G401 (cell line): ENCODE measurements at regions not wholly inside any gene's neighbourhood (a gene's known extent, or its start where the extent isn't known, plus 50 kb on each side); places are given as distances from the start of the nearest gene placed in this dataset.

Experiments used
- DNase-seq: peaks from one replicate; pipeline ENCODE4 v3.0.0-alpha.2; 2015; ENCODE audit warnings: low spot score
- in situ Hi-C: cut with HindIII; loops from 2 replicates; pipeline ENCODE4 v1.10.0; 2016; ENCODE audit warnings: low sequenced_read_pairs, mixed read lengths

DNA sequence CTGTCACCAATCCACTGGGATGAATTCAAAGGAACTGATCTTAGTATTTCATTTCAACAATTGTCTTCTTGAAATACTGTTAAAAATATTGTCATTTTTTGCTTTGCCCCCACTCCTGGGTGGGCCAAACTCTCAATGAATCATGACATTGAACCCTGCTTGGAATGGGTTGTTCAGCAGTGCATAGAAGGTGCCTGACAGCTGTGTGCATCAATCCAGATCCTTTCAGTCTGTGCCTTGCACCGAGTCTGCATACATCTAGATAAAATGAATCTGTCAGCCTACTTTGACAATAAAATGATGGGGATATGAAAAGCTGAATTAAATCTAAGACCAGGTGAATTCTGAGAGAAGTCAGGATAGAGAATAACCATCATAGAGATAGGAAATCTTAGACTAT, 706.6 kb downstream of the CBLN2 start:
- DNase-seq, result no peak
- in situ Hi-C loops, result no loop called here

DNA sequence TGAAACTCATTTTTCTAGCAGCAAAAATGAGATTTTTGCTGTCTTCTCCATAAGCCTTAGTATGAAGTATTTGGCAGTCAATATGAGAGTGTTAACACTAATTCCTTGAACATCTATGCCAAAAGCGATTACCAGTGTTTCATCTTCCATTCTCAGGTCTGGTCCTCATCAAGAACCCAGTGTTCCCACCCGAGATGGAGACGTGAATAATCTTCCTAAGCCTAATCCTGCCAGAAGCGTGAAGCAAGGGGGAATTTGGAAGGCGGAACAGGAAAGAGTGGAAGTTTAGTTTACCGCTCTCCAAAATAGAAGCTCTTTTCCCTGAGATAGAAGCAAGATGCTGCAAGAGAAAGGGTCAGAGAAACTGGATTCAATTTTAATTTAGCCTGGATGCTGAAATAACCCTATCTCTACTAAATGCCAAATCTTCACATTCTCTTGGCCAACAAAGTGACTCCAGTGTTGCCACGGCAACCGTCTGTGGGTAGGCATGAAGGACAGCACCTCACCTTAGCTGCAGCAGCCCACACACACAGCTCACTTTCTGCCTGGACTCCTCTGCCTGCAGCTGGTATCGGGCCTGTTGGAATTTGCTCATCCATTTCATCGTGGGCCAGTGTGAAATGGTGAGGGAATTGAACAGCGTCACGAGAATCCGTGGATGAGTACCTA, 711.1 kb downstream of the CBLN2 start:
- in situ Hi-C loops, result no loop called here
- no peak for DNase-seq

DNA sequence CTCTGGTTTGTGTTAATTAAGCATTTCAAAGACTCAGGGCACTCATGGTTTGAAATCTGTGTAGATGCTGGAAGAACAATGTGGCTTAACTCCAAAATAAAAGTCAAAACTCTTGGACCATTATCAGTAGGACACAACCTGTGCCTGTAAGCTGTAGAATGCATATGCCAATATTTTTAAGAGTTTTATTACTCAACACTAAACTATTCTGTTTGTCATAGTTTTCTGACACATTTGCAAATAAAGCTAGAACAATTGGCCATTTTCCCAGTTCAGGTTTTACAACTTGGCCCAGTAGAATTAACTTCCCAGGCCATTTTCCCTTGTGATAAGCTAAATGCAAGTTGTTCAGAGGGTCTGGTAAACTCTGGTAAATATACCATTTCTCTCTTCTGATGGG, 713.1 kb downstream of the CBLN2 start:
- in situ Hi-C loops, result no loop called here

DNA sequence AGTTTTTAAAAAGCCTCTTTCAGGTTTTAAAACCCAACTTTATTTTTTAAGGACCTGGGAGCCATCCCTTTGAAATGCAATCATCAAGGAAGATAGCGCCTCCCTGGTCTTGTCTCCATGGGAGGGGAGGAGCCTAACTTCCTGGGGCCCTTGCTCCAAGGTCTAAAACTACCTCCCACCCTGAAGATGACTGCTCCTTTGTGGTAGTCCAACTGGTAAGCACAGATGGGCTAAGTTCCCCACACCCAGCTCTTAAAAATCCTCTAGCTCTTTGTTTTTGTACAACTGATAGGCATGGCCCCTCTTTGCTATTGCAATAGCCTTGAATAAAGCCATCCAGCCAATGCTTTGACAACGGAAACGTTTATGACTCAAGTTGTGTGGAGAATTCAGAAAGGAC, 716.8 kb downstream of the CBLN2 start:
- in situ Hi-C loops, result no loop called here
- no peak for DNase-seq

More for the DNA sequence above, 713.1 kb downstream of the CBLN2 start:
- DNase-seq, result no peak

DNA sequence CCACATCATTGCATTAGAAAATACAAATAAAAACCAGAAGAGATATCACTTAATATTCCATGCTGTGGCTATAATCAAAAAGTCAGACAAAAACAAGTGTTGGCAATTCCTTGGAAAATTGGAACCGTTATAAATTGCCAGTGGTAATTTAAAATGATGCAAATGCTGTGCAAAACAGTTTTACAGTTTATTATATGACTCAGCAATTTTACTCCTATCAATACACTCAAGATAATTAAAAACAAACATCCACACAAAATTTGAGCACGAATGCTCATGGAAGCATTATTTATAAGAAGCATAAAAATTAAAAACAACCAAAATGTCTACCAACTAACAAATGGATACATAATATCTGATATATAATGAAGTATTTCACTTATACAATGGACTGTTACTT, 728.8 kb downstream of the CBLN2 start:
- in situ Hi-C loops, result no loop called here
- no peak for DNase-seq

DNA sequence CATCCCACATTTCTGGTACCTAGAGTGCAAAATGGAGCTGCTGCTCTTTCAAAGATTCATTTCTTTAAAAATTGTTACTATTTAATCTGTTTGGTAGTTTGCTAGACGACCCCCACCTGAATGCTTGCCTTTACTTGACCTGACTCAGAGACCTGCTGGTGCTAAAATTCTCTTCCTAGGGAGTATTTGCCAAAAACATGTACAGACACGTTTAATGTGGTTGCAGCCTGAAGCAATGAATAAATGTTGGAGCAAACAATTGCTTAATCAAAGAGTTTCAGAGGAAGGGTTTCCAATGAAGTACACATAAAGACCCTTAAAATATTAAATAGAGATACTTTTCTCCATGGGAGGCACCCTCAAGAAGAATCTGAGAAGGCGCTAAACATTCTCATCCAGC, 734.4 kb downstream of the CBLN2 start:
- in situ Hi-C loops, result no loop called here
- no peak for DNase-seq

DNA sequence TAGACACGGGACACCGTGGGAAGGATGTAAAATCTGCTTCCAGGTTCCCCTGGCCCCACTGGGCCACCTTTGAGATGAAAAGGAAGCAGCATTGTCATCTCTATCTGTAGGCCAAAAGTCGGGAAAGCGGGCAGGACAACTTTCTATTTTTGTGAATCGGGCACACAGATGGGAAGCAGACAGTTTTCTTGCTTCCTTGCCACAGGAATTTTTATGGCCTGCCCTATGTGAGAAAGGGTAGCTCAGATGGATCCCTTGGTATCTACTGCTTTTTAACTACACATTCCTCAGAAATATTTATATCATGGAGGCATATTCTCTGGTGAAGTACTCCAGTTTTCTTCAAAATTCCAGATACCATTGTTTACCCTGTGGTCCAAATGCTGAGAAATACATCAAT, 735.5 kb downstream of the CBLN2 start:
- in situ Hi-C loops, result no loop called here
- DNase-seq, result no peak

DNA sequence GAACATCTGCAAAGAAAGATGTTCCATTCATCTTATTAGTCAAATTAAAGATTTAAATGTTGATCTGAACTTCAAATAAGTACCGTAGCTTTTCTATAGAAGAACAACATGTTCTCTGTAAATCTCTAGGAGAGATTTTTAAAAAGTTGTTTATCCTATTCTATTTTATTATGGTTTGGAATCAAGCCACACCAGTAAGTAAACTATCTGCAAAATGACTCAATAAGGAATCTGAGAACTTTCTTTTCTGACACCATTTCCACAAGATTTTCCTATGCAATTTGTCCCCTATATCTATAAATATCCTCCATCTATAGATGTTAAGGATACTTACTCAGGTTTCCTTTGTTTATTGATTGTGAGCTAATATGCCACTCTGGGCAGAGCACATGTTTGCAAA, 736.6 kb downstream of the CBLN2 start:
- DNase-seq, result no peak
- in situ Hi-C loops, result no loop called here

DNA sequence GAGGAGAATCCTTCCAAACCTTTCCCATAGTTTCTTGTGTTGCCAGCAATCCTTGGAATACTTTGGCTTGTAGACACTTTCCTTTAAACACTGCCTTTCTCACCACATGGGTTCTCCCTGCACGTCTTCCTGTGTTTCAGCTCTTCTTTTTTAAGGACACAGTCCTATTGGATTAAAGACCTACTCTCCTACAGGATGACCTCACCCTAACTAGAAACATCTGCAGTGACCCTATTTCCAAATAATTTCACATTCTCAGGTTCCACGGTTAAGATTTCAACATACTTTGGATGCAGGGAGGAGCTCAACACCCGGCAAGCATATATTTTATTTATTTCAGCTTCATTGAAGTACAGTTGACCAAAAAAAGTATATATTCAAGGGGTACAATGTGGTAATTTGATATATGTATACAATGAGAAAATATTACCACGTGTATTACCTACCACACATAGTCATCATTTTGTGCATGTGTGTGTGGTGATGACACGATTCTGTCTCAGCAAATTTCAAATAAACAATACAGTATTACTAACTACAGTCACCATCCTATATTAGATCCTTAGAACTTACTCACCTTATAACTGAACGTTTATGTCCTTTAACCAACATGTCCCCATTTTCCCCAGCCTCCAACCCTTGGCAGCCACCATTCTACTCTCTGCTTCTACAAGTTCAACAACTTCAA, 745.0 kb downstream of the CBLN2 start:
- in situ Hi-C loops, result no loop called here
- no peak for DNase-seq

DNA sequence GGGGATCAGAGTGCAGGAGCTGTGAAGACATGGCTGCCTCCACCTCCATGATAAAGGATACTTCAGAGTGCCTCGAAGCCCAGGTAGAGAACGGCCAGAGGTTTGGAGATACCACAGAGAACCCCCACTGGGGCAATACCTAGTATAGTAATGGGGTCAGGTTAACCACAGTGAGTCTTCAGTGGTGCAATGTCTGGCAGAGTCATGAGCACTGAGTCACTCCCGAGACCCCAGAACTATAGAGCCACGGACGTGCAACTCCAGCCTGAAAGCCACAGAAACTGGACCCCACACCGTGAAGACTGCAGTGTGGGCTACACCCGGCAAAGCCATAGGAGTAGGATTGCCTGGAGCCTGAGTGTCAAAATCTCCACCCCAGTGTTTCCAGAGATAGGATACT, 746.6 kb downstream of the CBLN2 start:
- in situ Hi-C loops, result no loop called here
- no peak for DNase-seq

DNA sequence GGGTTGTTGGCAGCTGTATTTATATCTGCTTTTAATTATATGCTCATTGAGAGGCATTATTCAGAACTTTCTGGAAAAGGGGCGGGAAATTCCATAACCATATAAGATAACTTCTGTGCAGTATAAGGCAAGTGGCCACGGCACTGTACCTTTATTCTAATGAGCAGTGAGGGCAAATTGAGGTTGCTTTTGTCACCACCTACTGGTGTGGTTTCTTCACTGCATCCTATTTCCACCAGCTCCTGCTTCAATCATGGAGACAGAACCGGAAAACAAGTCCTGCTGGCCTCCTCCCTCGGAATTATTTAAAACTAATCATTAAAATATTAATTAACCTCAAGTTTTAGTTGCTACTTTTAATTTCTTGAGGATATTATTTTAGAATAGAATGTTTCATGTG, 759.4 kb downstream of the CBLN2 start:
- no peak for DNase-seq
- in situ Hi-C loops, result no loop called here

DNA sequence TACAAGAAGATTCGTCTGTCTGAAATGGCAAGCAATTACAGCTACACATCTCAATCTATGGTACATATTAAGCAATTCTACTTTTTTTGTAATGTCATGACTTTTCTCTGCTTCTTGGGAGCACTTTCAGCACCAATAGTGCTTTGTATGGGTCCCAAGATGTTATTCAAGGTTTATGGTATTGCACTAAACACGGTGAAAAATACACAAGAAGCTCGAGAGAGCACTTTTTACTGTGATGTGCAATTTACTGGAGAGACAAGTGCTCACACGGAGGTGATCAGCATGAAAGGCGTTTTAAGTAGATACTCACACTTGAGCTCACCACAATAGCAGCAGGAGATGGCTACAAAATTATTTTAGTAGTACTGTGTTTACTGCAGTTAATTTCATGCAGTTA, 783.6 kb downstream of the CBLN2 start:
- in situ Hi-C loops, result no loop called here
- no peak for DNase-seq

DNA sequence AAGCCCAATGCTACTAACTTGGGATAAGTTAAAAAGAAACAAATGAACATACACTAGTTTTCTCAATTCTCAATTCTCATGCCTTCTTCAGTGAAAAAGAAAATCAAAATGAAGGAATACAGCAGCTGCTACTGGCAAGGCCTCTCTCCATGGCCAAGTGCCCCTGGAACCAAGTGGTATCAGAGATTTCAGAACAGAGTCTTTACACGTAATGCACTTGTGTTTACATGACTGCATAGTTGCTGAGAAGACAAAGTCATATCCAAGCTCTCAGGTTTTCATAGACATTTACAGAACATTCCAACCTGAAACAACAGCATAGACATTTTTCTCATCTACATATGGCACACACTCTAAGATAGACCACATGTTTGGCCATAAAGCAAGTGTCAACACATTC, 789.9 kb downstream of the CBLN2 start:
- in situ Hi-C loops, result no loop called here
- no peak for DNase-seq

DNA sequence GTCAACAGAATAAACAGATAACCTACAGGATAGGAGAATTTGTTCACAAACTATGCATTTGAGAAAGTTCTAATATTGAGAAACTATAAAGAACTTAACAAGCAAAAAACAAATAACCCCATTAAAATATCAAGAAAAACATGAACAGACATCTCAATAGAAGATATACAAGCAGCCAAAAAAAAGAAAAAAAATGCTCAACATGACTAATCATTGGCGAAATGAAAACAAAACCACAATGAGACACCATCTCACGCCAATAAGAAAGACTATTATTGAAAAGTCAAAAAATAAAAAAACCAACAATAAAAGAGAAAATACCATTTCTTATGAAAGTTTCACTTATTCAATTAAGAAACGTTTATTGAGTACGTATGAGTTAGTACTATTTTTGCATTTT, 800.5 kb downstream of the CBLN2 start:
- no peak for DNase-seq
- in situ Hi-C loops, result no loop called here

DNA sequence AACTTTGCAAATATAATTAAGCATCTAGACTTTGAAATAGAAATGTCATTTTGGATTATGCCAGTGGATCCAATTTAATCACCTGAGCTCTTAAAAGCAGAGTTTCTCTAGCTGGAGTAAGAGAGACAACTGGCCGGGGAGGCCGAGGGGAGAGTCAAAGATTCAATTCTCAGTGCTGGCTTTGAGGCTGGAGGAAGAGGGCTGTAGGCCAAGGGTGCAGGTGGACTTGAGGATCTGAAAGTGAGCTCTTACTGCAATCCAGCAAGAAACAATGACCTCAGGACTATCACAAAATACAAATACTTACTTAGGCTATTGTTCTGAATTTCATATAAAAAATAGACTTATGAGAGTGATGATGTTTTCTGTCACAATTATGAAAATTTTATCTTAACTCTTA, 814.5 kb downstream of the CBLN2 start:
- DNase-seq, result no peak
- in situ Hi-C loops, result no loop called here

DNA sequence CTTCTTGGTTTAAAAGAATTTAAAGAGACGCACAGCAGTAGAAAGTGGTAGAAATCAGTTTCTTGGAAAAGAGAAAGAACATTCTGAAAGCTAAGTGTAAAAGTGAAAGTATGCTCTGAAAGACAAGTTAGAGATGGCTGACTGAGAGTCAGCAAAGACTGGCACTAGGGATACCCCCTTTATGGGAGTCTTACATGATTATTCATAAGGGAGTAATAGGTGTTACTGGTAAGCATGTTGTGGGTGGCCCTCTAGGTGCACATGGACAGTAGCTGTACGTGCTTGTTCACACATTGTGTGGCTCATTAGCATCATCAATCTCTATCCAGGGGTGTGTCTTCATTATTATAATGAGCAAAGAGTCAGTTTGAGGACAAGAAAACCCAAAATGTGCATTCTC, 816.2 kb downstream of the CBLN2 start:
- in situ Hi-C loops, result no loop called here
- no peak for DNase-seq

DNA sequence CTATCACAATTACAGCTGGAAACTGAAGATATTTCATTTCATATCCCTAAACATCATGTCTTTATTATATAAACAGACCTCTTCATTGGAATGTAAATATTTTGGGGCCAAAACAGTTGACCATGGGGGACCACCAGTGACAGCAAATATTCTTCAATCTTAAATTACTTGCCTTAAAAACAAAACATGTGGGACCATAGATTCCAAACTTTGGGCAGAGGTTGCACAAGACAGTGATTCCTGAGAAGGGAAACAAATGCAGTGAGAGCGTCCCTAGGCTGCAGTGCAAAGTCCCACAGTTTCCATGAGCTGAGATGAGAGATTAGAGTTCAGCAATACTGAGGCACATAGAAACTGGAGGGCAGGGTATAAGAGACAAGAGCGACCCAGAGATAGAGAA, 818.9 kb downstream of the CBLN2 start:
- DNase-seq, result no peak
- in situ Hi-C loops, result no loop called here

DNA sequence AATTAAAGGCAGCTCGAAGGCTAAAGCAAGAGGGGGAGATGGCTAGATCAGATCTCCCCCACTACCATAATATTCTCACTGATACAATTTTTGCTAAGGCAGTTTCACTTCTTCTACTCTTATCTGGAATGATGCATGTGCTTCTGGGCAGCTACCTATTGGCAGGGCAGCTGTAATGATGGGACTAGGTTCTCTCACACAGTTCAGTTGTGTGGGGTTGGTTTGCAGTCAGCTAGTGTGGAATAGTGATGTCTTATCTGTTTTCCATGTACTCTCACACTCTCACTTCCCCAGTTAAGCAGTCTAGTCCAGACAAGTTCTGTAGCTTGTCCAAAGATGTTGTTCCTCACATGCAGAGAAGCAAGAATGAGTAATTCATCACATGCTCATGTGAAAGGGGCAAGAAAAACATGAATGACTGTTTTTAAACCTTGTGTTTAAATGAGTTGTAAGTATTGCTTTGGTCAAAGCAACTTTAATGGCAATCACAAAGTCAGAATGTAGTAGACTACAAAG, 836.1 kb downstream of the CBLN2 start:
- DNase-seq, result no peak
- in situ Hi-C loops, result no loop called here

DNA sequence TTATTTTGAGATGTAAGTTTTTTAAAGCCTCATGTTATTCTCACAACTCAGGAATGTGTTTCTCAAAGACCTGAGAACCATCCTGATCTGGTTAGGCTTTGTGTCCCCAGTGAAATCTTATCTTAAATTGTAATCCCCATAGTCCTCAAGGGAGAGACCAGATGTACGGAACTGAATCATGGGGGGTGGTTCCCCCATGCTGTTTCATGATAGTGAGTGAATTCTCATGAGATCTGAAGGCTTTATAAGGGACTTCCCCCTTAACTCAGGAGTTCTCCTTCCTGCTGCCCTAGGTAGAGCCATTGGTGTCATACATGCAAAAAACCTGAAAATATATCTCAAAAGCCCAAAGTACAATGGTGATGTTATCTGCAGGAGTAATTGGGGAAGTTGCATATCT, 836.7 kb downstream of the CBLN2 start:
- in situ Hi-C loops, result no loop called here
- no peak for DNase-seq

DNA sequence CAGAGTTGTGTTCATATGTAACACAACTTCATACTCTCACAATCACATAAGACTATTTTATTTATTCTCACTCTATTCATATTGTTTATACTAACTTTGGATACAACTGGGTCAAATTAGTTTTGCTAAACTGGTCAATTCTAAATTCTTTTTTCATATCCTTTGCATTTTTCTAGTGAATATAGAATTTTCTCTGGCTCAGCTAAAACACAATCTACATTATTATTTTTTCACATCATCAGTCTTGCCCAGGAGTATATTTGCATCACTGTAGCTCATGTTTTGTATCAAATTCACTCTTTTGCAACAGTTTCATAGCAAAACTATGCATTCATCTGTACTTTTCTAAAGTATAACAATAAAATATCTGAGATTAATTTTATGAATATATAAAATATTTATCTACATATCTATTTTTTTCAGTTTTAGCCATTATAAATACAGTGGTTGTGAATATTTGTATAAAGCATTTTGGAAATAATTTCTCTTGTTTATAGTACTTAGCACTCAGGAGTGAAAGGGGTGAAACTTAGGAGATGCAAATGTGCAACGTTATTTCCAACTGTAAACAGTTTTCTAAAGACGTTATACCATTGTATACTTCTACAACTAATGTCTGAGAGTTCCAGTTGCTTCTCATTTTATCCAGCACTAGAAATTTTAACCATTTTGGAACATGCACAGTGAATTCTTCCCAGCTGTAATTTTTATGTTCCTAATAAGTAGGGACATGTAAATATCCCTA, 854.6 kb downstream of the CBLN2 start:
- in situ Hi-C loops, result no loop called here
- no peak for DNase-seq
